ENCODE measurements at regions not wholly inside any gene's neighbourhood (a gene's known extent, or its start where the extent isn't known, plus 50 kb on each side); places are given as distances from the start of the nearest gene placed in this dataset.

DNA sequence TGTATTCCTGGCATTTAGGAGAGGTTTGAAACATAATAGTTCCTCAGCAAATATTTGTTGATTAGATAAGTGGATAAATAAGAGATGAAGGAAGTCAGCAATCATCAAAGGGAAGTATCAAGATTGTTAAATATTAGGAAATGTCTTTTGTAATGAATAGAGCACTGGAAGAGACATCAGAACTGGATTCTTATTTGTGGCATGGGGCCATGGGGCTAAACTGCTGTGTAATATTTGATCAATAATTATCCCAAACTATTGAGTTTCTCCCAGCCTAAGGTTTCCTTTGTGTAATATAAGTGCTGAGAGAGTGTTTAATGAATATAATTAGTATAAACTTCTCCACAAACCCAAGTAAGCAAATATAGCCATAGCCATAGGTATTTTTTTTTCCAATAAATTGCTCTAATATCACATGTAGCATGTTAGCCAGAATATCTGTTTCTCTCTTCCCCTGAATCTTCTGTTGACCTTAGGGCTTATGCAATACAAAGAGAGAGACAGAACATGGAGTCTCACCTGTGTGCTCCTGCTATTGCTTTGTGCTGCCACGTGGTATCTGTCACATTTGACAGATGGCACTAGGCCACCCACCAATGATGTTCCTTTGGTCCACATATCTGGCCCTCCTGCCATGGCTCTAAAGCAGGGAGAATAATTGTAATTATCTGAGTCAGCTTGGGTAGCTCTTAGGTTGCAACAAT lies 658.7 kb downstream of the SOX5 start:
- no peaks in the 10 kb centered on the region for H3K36me3 ChIP-seq (ENCODE audit: control insufficient read depth in 2 of 2, extremely low read depth in 1 of 2, insufficient read depth in 1 of 2, low read length in 1 of 2)
- no peak for DNase-seq
- Mint-ChIP-seq H3K27ac (no peak overlapping the region), H3K27me3 (no peaks in the 10 kb centered on the region), H3K36me3 (no peaks in the 10 kb centered on the region), H3K9me3 (peaks cover 5 to 9% (median 6%) of the 10 kb centered on the region in 3 donors), H3K4me3 (no peak overlapping the region), H3K4me1 (no peaks in the 10 kb centered on the region)
- ChIA-PET CTCF (interaction anchor here in 1 of 2 donors (0.6 to 1.3 kb wide), 2 partner anchors 12 to 89 kb away, joined by 5 read pairs; no protein-coding TSS in a partner anchor), POLR2A (no interaction called here)
- no peak for ATAC-seq (replicated peaks in 1 of 4)
- H3K27ac ChIP-seq (ENCODE audit: low read length): no peak overlapping the region
- H3K4me1 ChIP-seq (ENCODE audit: control insufficient read depth in 1 of 2, extremely low read depth in 1 of 2, insufficient read depth in 2 of 2, low read length in 2 of 2): no peaks in the 10 kb centered on the region
- H3K9me3 ChIP-seq: no peaks in the 10 kb centered on the region
- WGBS (ENCODE audit: insufficient coverage): 71% methylated on average over 1 of the region's 1 CpG
- H3K4me3 ChIP-seq (ENCODE audit: control insufficient read depth in 1 of 2, extremely low read depth in 1 of 2, low read length in 1 of 2): no peak overlapping the region
- no peaks in the 10 kb centered on the region for H3K27me3 ChIP-seq (replicated peaks in 1 of 2; ENCODE audit: control insufficient read depth in 2 of 2, extremely low read depth in 1 of 2, insufficient read depth in 2 of 2, low read length in 1 of 2)

- no peaks in the 10 kb centered on the region for H3K36me3 ChIP-seq (ENCODE audit: control insufficient read depth in 2 of 2, extremely low read depth in 1 of 2, insufficient read depth in 1 of 2, low read length in 1 of 2)
- no peaks in the 10 kb centered on the region for H3K9me3 ChIP-seq
- no peaks in the 10 kb centered on the region for H3K4me1 ChIP-seq (ENCODE audit: control insufficient read depth in 1 of 2, extremely low read depth in 1 of 2, insufficient read depth in 2 of 2, low read length in 2 of 2)
- H3K4me3 ChIP-seq (ENCODE audit: control insufficient read depth in 1 of 2, extremely low read depth in 1 of 2, low read length in 1 of 2): no peak overlapping the region
- no peaks in the 10 kb centered on the region for H3K36me3 Mint-ChIP-seq
- WGBS (ENCODE audit: insufficient coverage): 61% methylated on average over 2 of the region's 3 CpGs
- H3K4me3 Mint-ChIP-seq: no peak overlapping the region
- ATAC-seq (replicated peaks in 1 of 4): no peak
- H3K27ac Mint-ChIP-seq: no peak overlapping the region
- peaks cover 0 to 15% (median 9%) of the 10 kb centered on the region in 3 donors for H3K9me3 Mint-ChIP-seq
- no peak overlapping the region for H3K27ac ChIP-seq (ENCODE audit: low read length)
- CTCF ChIA-PET: no interaction called here
- no peaks in the 10 kb centered on the region for H3K27me3 ChIP-seq (replicated peaks in 1 of 2; ENCODE audit: control insufficient read depth in 2 of 2, extremely low read depth in 1 of 2, insufficient read depth in 2 of 2, low read length in 1 of 2)
- no peaks in the 10 kb centered on the region for H3K27me3 Mint-ChIP-seq
- POLR2A ChIA-PET: no interaction called here
- H3K4me1 Mint-ChIP-seq: no peaks in the 10 kb centered on the region
- no peak for DNase-seq
These were observed 646.2 kb downstream of the SOX5 start for GRCh38 chr12:23303220-23303619.

GRCh38 chr12:23303821-23304220 lies 645.6 kb downstream of the SOX5 start:
- Histone ChIP-seq H3K36me3 (ENCODE audit: control insufficient read depth in 2 of 2, extremely low read depth in 1 of 2, insufficient read depth in 1 of 2, low read length in 1 of 2) (no peaks in the 10 kb centered on the region), H3K4me3 (ENCODE audit: control insufficient read depth in 1 of 2, extremely low read depth in 1 of 2, low read length in 1 of 2) (no peak overlapping the region), H3K27me3 (replicated peaks in 1 of 2; ENCODE audit: control insufficient read depth in 2 of 2, extremely low read depth in 1 of 2, insufficient read depth in 2 of 2, low read length in 1 of 2) (no peaks in the 10 kb centered on the region), H3K4me1 (ENCODE audit: control insufficient read depth in 1 of 2, extremely low read depth in 1 of 2, insufficient read depth in 2 of 2, low read length in 2 of 2) (no peaks in the 10 kb centered on the region), H3K27ac (ENCODE audit: low read length) (no peak overlapping the region), H3K9me3 (no peaks in the 10 kb centered on the region)
- Mint-ChIP-seq H3K9me3 (peaks cover 0 to 15% (median 8%) of the 10 kb centered on the region in 3 donors), H3K4me3 (no peak overlapping the region), H3K36me3 (no peaks in the 10 kb centered on the region), H3K27ac (no peak overlapping the region), H3K27me3 (no peaks in the 10 kb centered on the region), H3K4me1 (no peaks in the 10 kb centered on the region)
- no CpG with 5 or more reads among the region's 1 CpG for WGBS (ENCODE audit: insufficient coverage)
- ChIA-PET CTCF (no interaction called here), POLR2A (no interaction called here)
- ATAC-seq (replicated peaks in 1 of 4): no peak
- no peak for DNase-seq

GRCh38 chr12:23333938-23334337 lies 615.5 kb downstream of the SOX5 start:
- ChIA-PET CTCF (no interaction called here), POLR2A (no interaction called here)
- Mint-ChIP-seq H3K4me3 (no peak overlapping the region), H3K36me3 (no peaks in the 10 kb centered on the region), H3K27me3 (no peaks in the 10 kb centered on the region), H3K9me3 (peaks cover 0 to 8% (median 6%) of the 10 kb centered on the region in 3 donors), H3K27ac (no peak overlapping the region), H3K4me1 (no peaks in the 10 kb centered on the region)
- Histone ChIP-seq H3K4me1 (ENCODE audit: control insufficient read depth in 1 of 2, extremely low read depth in 1 of 2, insufficient read depth in 2 of 2, low read length in 2 of 2) (no peaks in the 10 kb centered on the region), H3K27ac (ENCODE audit: low read length) (no peak overlapping the region), H3K36me3 (ENCODE audit: control insufficient read depth in 2 of 2, extremely low read depth in 1 of 2, insufficient read depth in 1 of 2, low read length in 1 of 2) (no peaks in the 10 kb centered on the region), H3K9me3 (no peaks in the 10 kb centered on the region), H3K4me3 (ENCODE audit: control insufficient read depth in 1 of 2, extremely low read depth in 1 of 2, low read length in 1 of 2) (no peak overlapping the region), H3K27me3 (replicated peaks in 1 of 2; ENCODE audit: control insufficient read depth in 2 of 2, extremely low read depth in 1 of 2, insufficient read depth in 2 of 2, low read length in 1 of 2) (no peaks in the 10 kb centered on the region)
- ATAC-seq (replicated peaks in 1 of 4) (no peak), DNase-seq (no peak)
- WGBS (ENCODE audit: insufficient coverage): no CpG with 5 or more reads among the region's 2 CpGs

DNA sequence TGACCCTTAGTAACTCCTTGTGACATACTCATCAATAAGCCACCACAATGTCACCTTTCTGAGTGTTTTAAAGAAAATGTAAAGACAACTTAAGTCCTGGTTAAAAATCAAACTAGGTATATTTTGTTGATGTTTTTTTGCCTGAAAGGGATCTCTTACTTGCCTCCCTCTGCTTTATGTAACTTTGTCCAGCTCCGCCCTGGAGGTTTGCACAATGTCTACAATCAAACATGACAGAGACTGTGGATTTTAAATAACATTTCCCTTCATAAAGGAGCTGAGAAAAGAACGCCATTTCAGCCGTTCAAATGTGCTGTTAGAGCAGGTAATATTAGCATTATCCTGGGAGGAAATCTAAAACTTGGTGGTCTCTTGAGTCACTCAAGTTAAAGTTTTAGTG lies 613.9 kb downstream of the SOX5 start:
- DNase-seq (no peak), ATAC-seq (replicated peaks in 1 of 4) (no peak)
- H3K27ac ChIP-seq (ENCODE audit: low read length): no peak overlapping the region
- ChIA-PET POLR2A (no interaction called here), CTCF (no interaction called here)
- H3K36me3 ChIP-seq (ENCODE audit: control insufficient read depth in 2 of 2, extremely low read depth in 1 of 2, insufficient read depth in 1 of 2, low read length in 1 of 2): no peaks in the 10 kb centered on the region
- H3K27me3 ChIP-seq (replicated peaks in 1 of 2; ENCODE audit: control insufficient read depth in 2 of 2, extremely low read depth in 1 of 2, insufficient read depth in 2 of 2, low read length in 1 of 2): no peaks in the 10 kb centered on the region
- Mint-ChIP-seq H3K27ac (no peak overlapping the region), H3K9me3 (peaks cover 0 to 10% (median 8%) of the 10 kb centered on the region in 3 donors), H3K4me1 (no peaks in the 10 kb centered on the region), H3K27me3 (no peaks in the 10 kb centered on the region), H3K36me3 (no peaks in the 10 kb centered on the region), H3K4me3 (no peak overlapping the region)
- H3K4me3 ChIP-seq (ENCODE audit: control insufficient read depth in 1 of 2, extremely low read depth in 1 of 2, low read length in 1 of 2): no peak overlapping the region
- H3K9me3 ChIP-seq: no peaks in the 10 kb centered on the region
- WGBS (ENCODE audit: insufficient coverage): 100% methylated on average over 1 of the region's 3 CpGs
- no peaks in the 10 kb centered on the region for H3K4me1 ChIP-seq (ENCODE audit: control insufficient read depth in 1 of 2, extremely low read depth in 1 of 2, insufficient read depth in 2 of 2, low read length in 2 of 2)

GRCh38 chr12:23337213-23337612 lies 612.3 kb downstream of the SOX5 start:
- H3K27me3 Mint-ChIP-seq: no peaks in the 10 kb centered on the region
- Histone ChIP-seq H3K4me3 (ENCODE audit: control insufficient read depth in 1 of 2, extremely low read depth in 1 of 2, low read length in 1 of 2) (no peak overlapping the region), H3K9me3 (no peaks in the 10 kb centered on the region), H3K4me1 (ENCODE audit: control insufficient read depth in 1 of 2, extremely low read depth in 1 of 2, insufficient read depth in 2 of 2, low read length in 2 of 2) (no peaks in the 10 kb centered on the region), H3K27me3 (replicated peaks in 1 of 2; ENCODE audit: control insufficient read depth in 2 of 2, extremely low read depth in 1 of 2, insufficient read depth in 2 of 2, low read length in 1 of 2) (no peaks in the 10 kb centered on the region), H3K27ac (ENCODE audit: low read length) (no peak overlapping the region), H3K36me3 (ENCODE audit: control insufficient read depth in 2 of 2, extremely low read depth in 1 of 2, insufficient read depth in 1 of 2, low read length in 1 of 2) (no peaks in the 10 kb centered on the region)
- no peak overlapping the region for H3K27ac Mint-ChIP-seq
- 50% methylated on average over 1 of the region's 3 CpGs for WGBS (ENCODE audit: insufficient coverage)
- no peak for ATAC-seq (replicated peaks in 1 of 4)
- ChIA-PET CTCF (no interaction called here), POLR2A (no interaction called here)
- no peaks in the 10 kb centered on the region for H3K4me1 Mint-ChIP-seq
- no peaks in the 10 kb centered on the region for H3K36me3 Mint-ChIP-seq
- H3K4me3 Mint-ChIP-seq: no peak overlapping the region
- peaks cover 0 to 10% (median 5%) of the 10 kb centered on the region in 3 donors for H3K9me3 Mint-ChIP-seq
- DNase-seq: no peak

DNA sequence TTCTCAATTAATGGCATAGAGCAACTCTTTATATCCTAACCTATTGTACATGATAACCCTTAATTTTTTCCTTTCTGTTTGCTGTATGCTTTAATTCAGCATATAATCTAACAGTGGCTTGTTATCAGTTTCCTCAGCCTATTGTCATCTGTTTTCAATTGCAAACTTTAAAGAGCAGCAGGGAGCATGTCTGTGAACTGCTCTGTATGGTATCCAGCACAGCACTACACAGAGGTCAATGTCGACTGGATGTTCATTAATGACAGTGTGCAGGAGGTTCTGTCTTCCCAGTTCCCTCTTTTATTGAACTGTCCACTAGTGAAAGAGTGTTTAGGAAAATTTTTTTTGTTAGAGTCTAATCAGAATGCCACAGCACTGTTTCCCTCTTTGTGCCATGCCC lies 609.1 kb downstream of the SOX5 start:
- H3K9me3 ChIP-seq: no peaks in the 10 kb centered on the region
- H3K36me3 ChIP-seq (ENCODE audit: control insufficient read depth in 2 of 2, extremely low read depth in 1 of 2, insufficient read depth in 1 of 2, low read length in 1 of 2): no peaks in the 10 kb centered on the region
- H3K27me3 ChIP-seq (replicated peaks in 1 of 2; ENCODE audit: control insufficient read depth in 2 of 2, extremely low read depth in 1 of 2, insufficient read depth in 2 of 2, low read length in 1 of 2): no peaks in the 10 kb centered on the region
- H3K27ac Mint-ChIP-seq: no peak overlapping the region
- DNase-seq: no peak
- no peak overlapping the region for H3K4me3 Mint-ChIP-seq
- ATAC-seq (replicated peaks in 1 of 4): no peak
- H3K27me3 Mint-ChIP-seq: no peaks in the 10 kb centered on the region
- H3K4me3 ChIP-seq (ENCODE audit: control insufficient read depth in 1 of 2, extremely low read depth in 1 of 2, low read length in 1 of 2): no peak overlapping the region
- no CpG with 5 or more reads among the region's 1 CpG for WGBS (ENCODE audit: insufficient coverage)
- no peak overlapping the region for H3K27ac ChIP-seq (ENCODE audit: low read length)
- no peaks in the 10 kb centered on the region for H3K4me1 ChIP-seq (ENCODE audit: control insufficient read depth in 1 of 2, extremely low read depth in 1 of 2, insufficient read depth in 2 of 2, low read length in 2 of 2)
- CTCF ChIA-PET: no interaction called here
- no peaks in the 10 kb centered on the region for H3K36me3 Mint-ChIP-seq
- POLR2A ChIA-PET: no interaction called here
- peaks cover 0 to 17% (median 4%) of the 10 kb centered on the region in 3 donors for H3K9me3 Mint-ChIP-seq
- H3K4me1 Mint-ChIP-seq: no peaks in the 10 kb centered on the region

Measured in T-cell (primary cell).